Ascending aorta (tissue), 2 donors: ENCODE measurements at regions not wholly inside any gene's neighbourhood (a gene's known extent, or its start where the extent isn't known, plus 50 kb on each side); places are given as distances from the start of the nearest gene placed in this dataset.
"Not testable (repeated sequence)": the region's sequence is repeated elsewhere in the genome, so short reads cannot be mapped to it uniquely, and the experiment has no call there.

Source experiments
- DNase-seq, 2 donors: peaks; one replicate each; pipeline ENCODE4 v3.0.0-alpha.2; 2019; ENCODE audit warnings: low spot score in 2 of 2
- H3K27ac ChIP-seq, 2 donors: fragments of 200-600 bp; sonication (generic); one replicate each; pipeline ENCODE4 v1.5.1; 2016 to 2017; ENCODE audit warnings: mild to moderate bottlenecking in 1 of 2
- H3K27me3 ChIP-seq: fragments of 200-600 bp; sonication (generic); one replicate; pipeline ENCODE4 v1.5.1; 2017
- H3K36me3 ChIP-seq, 2 donors: fragments of 200-600 bp; sonication (generic); one replicate each; pipeline ENCODE4 v1.5.1; 2016
- H3K4me1 ChIP-seq, 2 donors: fragments of 200-600 bp; sonication (generic); one replicate each; pipeline ENCODE4 v1.5.1; 2016 to 2017; ENCODE audit warnings: mild to moderate bottlenecking in 1 of 2
- H3K4me3 ChIP-seq, 2 donors: fragments of 200-600 bp; sonication (generic); one replicate each; pipeline ENCODE4 v1.5.1; 2016 to 2017; ENCODE audit warnings: mild to moderate bottlenecking in 1 of 2
- H3K9me3 ChIP-seq, 2 donors: fragments of 200-600 bp; sonication (generic); one replicate each; pipeline ENCODE4 v1.5.1; 2016
- CTCF ChIP-seq, 3 experiments: fragments of 200-600 bp in 2 of 3; fragments of 450-650 bp in 1 of 3; sonication (generic) in 2 of 3; IDR thresholded peaks; one replicate each; pipeline ENCODE4 v1.5.1; 2016 to 2019; ENCODE audit warnings: antibody characterized with exemption in 3 of 3, mild to moderate bottlenecking in 1 of 3, moderate library complexity in 1 of 3
- intact Hi-C: fragments of 100-400 bp; cut with DNase I; formaldehyde crosslinking; loops from one replicate; pipeline ENCODE4 v1.15.1; 2023

GRCh38 chr5:118068886-118069285 lies 919.5 kb downstream of the DTWD2 start:
- H3K4me1 ChIP-seq, result no peaks in the 10 kb centered on the region
- no peak for TF ChIP-seq CTCF (IDR thresholded peaks at IDR 0.05)
- intact Hi-C loops, result no loop called here
- no peaks in the 10 kb centered on the region for H3K9me3 ChIP-seq
- no peak for DNase-seq
- H3K27me3 ChIP-seq, result no peaks in the 10 kb centered on the region
- H3K36me3 ChIP-seq, result no peaks in the 10 kb centered on the region
- H3K4me3 ChIP-seq, result no peak overlapping the region
- no peak overlapping the region for H3K27ac ChIP-seq

- H3K36me3 ChIP-seq, H3K9me3 ChIP-seq, H3K27me3 ChIP-seq, H3K4me3 ChIP-seq, DNase-seq, H3K27ac ChIP-seq, H3K4me1 ChIP-seq, intact Hi-C loops: not testable (repeated sequence)
Measured at GRCh38 chr5:118063836-118064235, 924.5 kb downstream of the DTWD2 start.

- H3K27me3 ChIP-seq, result no peaks in the 10 kb centered on the region
- H3K4me3 ChIP-seq, result no peak overlapping the region
- no peaks in the 10 kb centered on the region for H3K9me3 ChIP-seq
- no peak for DNase-seq
- no peak overlapping the region for H3K27ac ChIP-seq
- H3K36me3 ChIP-seq, result no peaks in the 10 kb centered on the region
- TF ChIP-seq CTCF (IDR thresholded peaks at IDR 0.05), result no peak
- no peaks in the 10 kb centered on the region for H3K4me1 ChIP-seq
- intact Hi-C loops, result no loop called here
Measured at GRCh38 chr5:118060833-118061232, 927.5 kb downstream of the DTWD2 start.

GRCh38 chr5:118052503-118052902 lies 935.8 kb downstream of the DTWD2 start:
- Histone ChIP-seq H3K9me3 (peaks cover 0 to 7% of the 10 kb centered on the region in 2 donors), H3K27me3 (no peaks in the 10 kb centered on the region), H3K27ac (no peak overlapping the region), H3K4me1 (no peaks in the 10 kb centered on the region), H3K4me3 (no peak overlapping the region), H3K36me3 (no peaks in the 10 kb centered on the region)
- TF ChIP-seq CTCF (IDR thresholded peaks at IDR 0.05), result no peak
- no peak for DNase-seq
- intact Hi-C loops, result no loop called here

- intact Hi-C loops, result no loop called here
- no peaks in the 10 kb centered on the region for H3K4me1 ChIP-seq
- H3K27ac ChIP-seq, result no peak overlapping the region
- H3K4me3 ChIP-seq, result no peak overlapping the region
- H3K27me3 ChIP-seq, result no peaks in the 10 kb centered on the region
- H3K36me3 ChIP-seq, result no peaks in the 10 kb centered on the region
- H3K9me3 ChIP-seq, result no peaks in the 10 kb centered on the region
- no peak for TF ChIP-seq CTCF (IDR thresholded peaks at IDR 0.05)
- no peak for DNase-seq
Measured at GRCh38 chr5:118044169-118044568, 944.2 kb downstream of the DTWD2 start.

- Histone ChIP-seq H3K4me3 (no peak overlapping the region), H3K9me3 (no peaks in the 10 kb centered on the region), H3K36me3 (no peaks in the 10 kb centered on the region), H3K27me3 (no peaks in the 10 kb centered on the region), H3K27ac (no peak overlapping the region), H3K4me1 (no peaks in the 10 kb centered on the region)
- intact Hi-C loops, result no loop called here
- TF ChIP-seq CTCF (IDR thresholded peaks at IDR 0.05), result no peak
- no peak for DNase-seq
Measured at GRCh38 chr5:118043531-118043930, 944.8 kb downstream of the DTWD2 start.
